B cell (primary cell): ENCODE measurements at regions not wholly inside any gene's neighbourhood (a gene's known extent, or its start where the extent isn't known, plus 50 kb on each side); places are given as distances from the start of the nearest gene placed in this dataset.

Source experiments
- EZH2 ChIP-seq: IDR thresholded peaks from 2 replicates; pipeline ENCODE4 v1.6.1; 2012; ENCODE audit warnings: borderline replicate concordance, low read depth, mild to moderate bottlenecking, moderate library complexity, low read length; ENCODE audit not compliant: insufficient read depth, poor library complexity, severe bottlenecking
- TF ChIP-seq, protein P1 (sequence below): fragments of 200-600 bp; IDR thresholded peaks from one replicate; pipeline ENCODE4 v1.8.0; 2022; ENCODE audit warnings: antibody characterized with exemption, mild to moderate bottlenecking

GRCh38 chr18:42365591-42365990, 410.6 kb downstream of the PIK3C3 start:
- TF ChIP-seq, protein P1, sequence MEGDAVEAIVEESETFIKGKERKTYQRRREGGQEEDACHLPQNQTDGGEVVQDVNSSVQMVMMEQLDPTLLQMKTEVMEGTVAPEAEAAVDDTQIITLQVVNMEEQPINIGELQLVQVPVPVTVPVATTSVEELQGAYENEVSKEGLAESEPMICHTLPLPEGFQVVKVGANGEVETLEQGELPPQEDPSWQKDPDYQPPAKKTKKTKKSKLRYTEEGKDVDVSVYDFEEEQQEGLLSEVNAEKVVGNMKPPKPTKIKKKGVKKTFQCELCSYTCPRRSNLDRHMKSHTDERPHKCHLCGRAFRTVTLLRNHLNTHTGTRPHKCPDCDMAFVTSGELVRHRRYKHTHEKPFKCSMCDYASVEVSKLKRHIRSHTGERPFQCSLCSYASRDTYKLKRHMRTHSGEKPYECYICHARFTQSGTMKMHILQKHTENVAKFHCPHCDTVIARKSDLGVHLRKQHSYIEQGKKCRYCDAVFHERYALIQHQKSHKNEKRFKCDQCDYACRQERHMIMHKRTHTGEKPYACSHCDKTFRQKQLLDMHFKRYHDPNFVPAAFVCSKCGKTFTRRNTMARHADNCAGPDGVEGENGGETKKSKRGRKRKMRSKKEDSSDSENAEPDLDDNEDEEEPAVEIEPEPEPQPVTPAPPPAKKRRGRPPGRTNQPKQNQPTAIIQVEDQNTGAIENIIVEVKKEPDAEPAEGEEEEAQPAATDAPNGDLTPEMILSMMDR, result no peak
- TF ChIP-seq EZH2, result no peak
